HepG2 (cell line): ENCODE measurements at regions not wholly inside any gene's neighbourhood (a gene's known extent, or its start where the extent isn't known, plus 50 kb on each side); places are given as distances from the start of the nearest gene placed in this dataset.

ENCODE experiments used
- ATAC-seq: fragments of 200-7000 bp; cut with Tn5 transposase; 3 replicates; pipeline ENCODE4 v1.9.1; 2020; ENCODE audit warnings: mild to moderate bottlenecking, moderate library complexity
- BruUV-seq: library from RNA; stranded (reverse); fragments of 400-500 nt; replicated peaks from 2 replicates; lab custom pipeline; 2021; lab: Mats Ljungman, UMichigan
- CTCF ChIA-PET: fragments of 300-600 bp; formaldehyde crosslinking; extraction: SDS; loops from one replicate; lab custom pipeline; 2021; ENCODE audit warnings: low total read pairs, inconsistent platforms, low intra/inter-chr PET ratio; lab: Yijun Ruan, JAX
- POLR2A ChIA-PET: fragments of 350-600 bp; sonication (Branson Sonifier 250); formaldehyde crosslinking; loops from one replicate; lab custom pipeline; 2020; ENCODE audit warnings: antibody characterized with exemption, inconsistent platforms; lab: Yijun Ruan, JAX
- DNase-seq: peaks from one replicate; pipeline ENCODE4 v3.0.0-alpha.2; 2015; ENCODE audit warnings: low spot score
- FAIRE-seq: peaks from 3 replicates; lab custom pipeline; 2011; peaks lifted over from hg19 to GRCh38; lab: Jason Lieb, UNC
- H2AFZ ChIP-seq: one replicate; pipeline ENCODE4 v1.6.1; 2011; ENCODE audit warnings: low read length, inconsistent platforms
- H3K27ac ChIP-seq: fragments of 300-600 bp; 3 replicates; pipeline ENCODE4 v1.8.0; 2011; ENCODE audit warnings: mixed run types, mild to moderate bottlenecking, mixed read lengths, low read length, inconsistent platforms; ENCODE audit not compliant: insufficient read depth; ENCODE audit errors: extremely low read length
- H3K27me3 ChIP-seq, 2 experiments: fragments of 200-600 bp in 1 of 2; 2 replicates in 1 of 2; 3 replicates in 1 of 2; pipeline versions ENCODE4 v1.6.0 to v1.8.0; 2011; ENCODE audit warnings: low read length in 2 of 2, mild to moderate bottlenecking in 2 of 2, moderate library complexity in 2 of 2, inconsistent platforms in 1 of 2; ENCODE audit not compliant: insufficient read depth in 2 of 2, control insufficient read depth in 1 of 2
- H3K36me3 ChIP-seq, 2 experiments: fragments of 200-600 bp in 1 of 2; replicated peaks in 1 of 2; 2 replicates in 1 of 2; 3 replicates in 1 of 2; pipeline versions ENCODE4 v1.5.1 to v1.8.0; 2011; ENCODE audit warnings: low read length in 2 of 2, inconsistent platforms in 1 of 2; ENCODE audit not compliant: insufficient read depth in 2 of 2, control insufficient read depth in 1 of 2
- H3K4me1 ChIP-seq: 2 replicates; pipeline ENCODE4 v1.5.1; 2012; ENCODE audit warnings: low read length, inconsistent platforms; ENCODE audit not compliant: insufficient read depth
- H3K4me2 ChIP-seq: 2 replicates; pipeline ENCODE4 v1.6.0; 2011; ENCODE audit warnings: low read depth, low read length, inconsistent platforms
- H3K4me3 ChIP-seq, 3 experiments: fragments of 200-600 bp in 1 of 3; sonication (generic), shearing (Covaris generic) in 1 of 3; replicated peaks in 1 of 3; 2 replicates each; pipeline ENCODE4 v1.5.1; 2011 to 2016; ENCODE audit warnings: low read length in 3 of 3, inconsistent platforms in 2 of 3, low read depth in 2 of 3, mild to moderate bottlenecking in 2 of 3, control low read depth in 1 of 3, mixed read lengths in 1 of 3; ENCODE audit not compliant: insufficient read depth in 1 of 3
- H3K79me2 ChIP-seq: one replicate; pipeline ENCODE4 v1.6.1; 2011; ENCODE audit warnings: low read length, inconsistent platforms; ENCODE audit not compliant: insufficient read depth
- H3K9ac ChIP-seq: 2 replicates; pipeline ENCODE4 v1.6.0; 2011; ENCODE audit warnings: mild to moderate bottlenecking, low read depth, low read length, inconsistent platforms; ENCODE audit not compliant: insufficient read depth
- H3K9me3 ChIP-seq: 2 replicates; pipeline ENCODE4 v1.5.1; 2012; ENCODE audit warnings: mild to moderate bottlenecking, low read length
- H4K20me1 ChIP-seq: 2 replicates; pipeline ENCODE4 v1.6.0; 2011; ENCODE audit warnings: inconsistent platforms, mild to moderate bottlenecking, low read length, moderate library complexity; ENCODE audit not compliant: insufficient read depth
- CTCF ChIP-seq: sonication (generic); formaldehyde crosslinking; IDR thresholded peaks from 2 replicates; pipeline ENCODE4 v1.5.0; 2020; ENCODE audit warnings: mild to moderate bottlenecking, missing genetic modification reagents, moderate library complexity
- FOXJ3 ChIP-seq: sonication (generic); formaldehyde crosslinking; IDR thresholded peaks from 2 replicates; pipeline ENCODE4 v1.4.0; 2020; ENCODE audit warnings: missing genetic modification reagents, mild to moderate bottlenecking, borderline replicate concordance
- FOXO4 ChIP-seq: sonication (generic); formaldehyde crosslinking; conservative IDR thresholded peaks from 2 replicates; pipeline ENCODE4 v1.8.1; 2023; ENCODE audit warnings: missing genetic modification reagents
- IRF9 ChIP-seq: sonication (generic); formaldehyde crosslinking; IDR thresholded peaks from 2 replicates; pipeline ENCODE4 v1.8.0; 2022; ENCODE audit warnings: missing genetic modification reagents, mild to moderate bottlenecking, borderline replicate concordance
- JUNB ChIP-seq: sonication (generic); formaldehyde crosslinking; IDR thresholded peaks from 2 replicates; pipeline ENCODE4 v1.8.0; 2022; ENCODE audit warnings: missing genetic modification reagents, mild to moderate bottlenecking, borderline replicate concordance
- MIXL1 ChIP-seq: IDR thresholded peaks from 2 replicates; pipeline ENCODE4 v1.6.1; 2016
- NAIF1 ChIP-seq: sonication (generic); formaldehyde crosslinking; IDR thresholded peaks from 2 replicates; pipeline ENCODE4 v1.5.0; 2020; ENCODE audit warnings: mild to moderate bottlenecking, missing genetic modification reagents, borderline replicate concordance
- THAP8 ChIP-seq: sonication (generic); formaldehyde crosslinking; IDR thresholded peaks from 2 replicates; pipeline ENCODE4 v1.5.1; 2020; ENCODE audit warnings: missing genetic modification reagents, mild to moderate bottlenecking, borderline replicate concordance
- TOPORS ChIP-seq: sonication (generic); formaldehyde crosslinking; IDR thresholded peaks from 2 replicates; pipeline ENCODE4 v1.8.0; 2023; ENCODE audit warnings: mild to moderate bottlenecking, missing genetic modification reagents
- ZNF124 ChIP-seq: sonication (generic); formaldehyde crosslinking; IDR thresholded peaks from 2 replicates; pipeline ENCODE4 v1.4.0; 2020; ENCODE audit warnings: missing genetic modification reagents
- ZNF256 ChIP-seq: sonication (generic); formaldehyde crosslinking; conservative IDR thresholded peaks from 2 replicates; pipeline ENCODE4 v1.4.0; 2020; ENCODE audit warnings: missing genetic modification reagents
- ZNF570 ChIP-seq: sonication (generic); formaldehyde crosslinking; IDR thresholded peaks from 2 replicates; pipeline ENCODE4 v1.4.0; 2020; ENCODE audit warnings: mild to moderate bottlenecking, missing genetic modification reagents, borderline replicate concordance
- ZNF616 ChIP-seq: sonication (generic); formaldehyde crosslinking; IDR thresholded peaks from 2 replicates; pipeline ENCODE4 v1.5.0; 2020; ENCODE audit warnings: low read depth, mild to moderate bottlenecking, missing genetic modification reagents
- ZXDC ChIP-seq: sonication (generic); formaldehyde crosslinking; IDR thresholded peaks from 2 replicates; pipeline ENCODE4 v1.5.0; 2020; ENCODE audit warnings: mild to moderate bottlenecking, missing genetic modification reagents
- WGBS: methylation state at CpG from one replicate; pipeline ENCODE4 v1.1.6; 2017; ENCODE audit warnings: low lambda C conversion rate; 5-methylcytosine and 5-hydroxymethylcytosine counted together
- in situ Hi-C: cut with HindIII; loops from 2 replicates; pipeline ENCODE4 v1.10.0; 2017; ENCODE audit warnings: low pct_unique_long_range_greater_than_20kb; ENCODE audit not compliant: extremely low pct_ligation_motif_present
- intact Hi-C: fragments of 100-400 bp; cut with micrococcal nuclease; formaldehyde crosslinking; loops from one replicate; pipeline ENCODE4 v1.10.0; 2022; ENCODE audit not compliant: unreplicated experiment

- in situ Hi-C loops, result no loop called here
- H3K79me2 ChIP-seq, result no peaks in the 10 kb centered on the region
These were observed 119.4 kb downstream of the LUZP4 start for GRCh38 chrX:115408771-115409400.

More at GRCh38 chrX:115408771-115409400, 119.4 kb downstream of the LUZP4 start:
- FAIRE-seq, result no peak
- Histone ChIP-seq H3K9me3 (no peaks in the 10 kb centered on the region), H3K27ac (no peak overlapping the region), H3K4me1 (no peaks in the 10 kb centered on the region), H2AFZ (no peak overlapping the region), H3K4me3 (no peak overlapping the region), H4K20me1 (no peaks in the 10 kb centered on the region), H3K36me3 (no peaks in the 10 kb centered on the region), H3K9ac (no peak overlapping the region), H3K4me2 (no peak overlapping the region), H3K27me3 (no peaks in the 10 kb centered on the region)
- ChIA-PET CTCF (no interaction called here), POLR2A (no interaction called here)
- no peak for TF ChIP-seq ZNF570 (CRISPR knock-in tag)
- TF ChIP-seq FOXJ3 (CRISPR knock-in tag), result no peak
- no peak for TF ChIP-seq ZXDC (CRISPR knock-in tag)
- TF ChIP-seq NAIF1 (CRISPR knock-in tag), result no peak
- TF ChIP-seq ZNF124 (CRISPR knock-in tag), result no peak
- TF ChIP-seq ZNF256 (CRISPR knock-in tag), result no peak
- TF ChIP-seq TOPORS (CRISPR knock-in tag), result no peak
- no peak for TF ChIP-seq IRF9 (CRISPR knock-in tag)
- no peak for TF ChIP-seq CTCF
- TF ChIP-seq FOXO4 (CRISPR knock-in tag), result no peak
- no peak for TF ChIP-seq JUNB (CRISPR knock-in tag)
- no peak for TF ChIP-seq MIXL1
- no peak for TF ChIP-seq THAP8 (CRISPR knock-in tag)
- TF ChIP-seq ZNF616 (CRISPR knock-in tag), result no peak
- no TSS peak for BruUV-seq
- intact Hi-C loops, result loop anchor here (5.0 kb wide), 1 partner anchor 293 kb away; no protein-coding TSS in a partner anchor
- no peak for ATAC-seq
- WGBS, result 20% methylated on average over 2 of the region's 2 CpGs
- no peak for DNase-seq
